Fibroblast of skin of right biceps (primary cell): ENCODE measurements at regions not wholly inside any gene's neighbourhood (a gene's known extent, or its start where the extent isn't known, plus 50 kb on each side); places are given as distances from the start of the nearest gene placed in this dataset.

Experiments
- DNase-seq: peaks from one replicate; pipeline ENCODE4 v3.0.0-alpha.2; 2013

DNA sequence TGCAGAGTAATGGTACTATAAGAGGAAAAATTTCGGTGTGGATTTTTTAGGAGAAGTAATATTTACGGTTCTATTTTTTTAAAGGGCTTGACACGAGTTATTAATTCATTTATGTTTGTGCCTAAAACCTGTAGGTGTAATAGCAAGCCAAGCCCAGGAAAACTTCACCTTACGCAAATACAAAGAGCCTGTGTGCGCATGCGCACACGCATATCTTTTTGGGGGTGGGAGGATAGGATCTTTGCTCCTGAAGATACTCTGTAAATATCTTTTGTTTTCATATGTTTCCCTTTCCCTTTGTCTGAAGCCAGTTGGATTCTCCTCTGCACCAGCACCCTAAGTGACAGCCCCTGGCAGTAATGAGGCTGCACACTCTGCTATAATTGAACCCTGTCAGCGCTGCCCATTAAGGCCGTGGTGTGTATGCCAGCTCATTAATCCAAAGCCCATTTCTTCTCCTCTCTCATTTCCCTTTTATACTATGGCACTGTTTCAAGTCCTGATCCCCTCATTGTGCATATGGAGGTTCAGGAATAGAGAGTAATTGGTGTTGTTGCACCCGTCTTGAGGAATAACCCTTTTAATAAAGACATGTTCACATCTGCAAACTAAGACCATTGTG lies 327.2 kb upstream of the E2F7 start:
- DNase-seq, result no peak

DNA sequence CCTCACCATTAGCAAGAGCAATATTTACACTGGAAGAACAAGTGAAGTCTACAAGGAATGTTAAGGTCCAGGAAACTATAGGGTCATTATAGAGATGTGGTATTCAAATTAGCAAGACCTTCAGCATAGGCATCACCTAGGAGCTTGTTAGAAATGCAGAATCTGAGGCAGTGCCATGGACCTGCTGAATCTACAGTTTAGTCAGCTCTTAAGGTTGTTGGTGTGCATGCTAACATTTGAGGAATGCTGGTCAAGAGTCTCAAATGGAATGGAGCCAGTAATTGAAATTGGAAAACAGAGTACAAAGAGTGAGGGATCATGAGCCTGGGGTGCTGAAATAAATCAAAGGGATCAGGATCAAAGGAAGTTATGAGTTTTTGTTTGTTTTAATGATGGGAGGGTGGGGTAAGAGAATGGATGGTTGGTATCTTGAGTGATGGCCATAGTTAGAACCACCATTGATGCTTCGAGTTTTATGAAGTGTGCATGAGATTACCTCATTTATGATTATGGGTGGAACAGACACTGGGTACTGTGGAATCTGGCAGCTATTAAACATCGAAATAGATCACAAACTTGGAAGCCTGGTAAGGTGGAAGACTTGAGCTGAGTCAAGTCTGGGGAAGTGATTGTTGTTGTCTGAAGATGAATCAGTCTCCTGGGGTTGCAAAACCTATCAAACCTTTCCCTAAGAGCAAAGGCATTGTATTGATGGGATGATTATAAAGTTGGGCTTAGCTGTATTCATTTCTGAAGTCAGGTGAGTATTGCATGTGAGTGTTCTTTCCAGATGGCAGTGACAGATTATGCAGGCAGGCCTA lies 323.3 kb upstream of the E2F7 start:
- DNase-seq, result no peak

DNA sequence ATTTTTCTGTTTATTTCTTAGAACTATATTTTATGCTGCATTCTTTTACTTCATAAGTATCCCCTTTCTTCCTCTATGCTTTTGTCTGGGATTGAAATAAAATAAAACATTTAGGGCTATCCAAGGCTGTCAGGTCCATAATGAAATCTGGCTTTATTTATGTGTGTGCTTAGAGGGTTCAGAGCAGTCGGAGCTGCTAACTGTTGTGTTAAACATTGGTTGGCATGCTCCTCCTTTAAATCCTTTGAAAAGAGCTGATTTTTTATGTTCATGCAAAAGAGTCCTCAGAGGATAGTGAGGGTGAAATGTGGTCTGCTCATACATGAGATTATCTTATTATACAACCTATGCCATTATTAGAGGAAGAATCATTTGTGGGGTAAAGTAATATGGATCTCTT lies 322.3 kb upstream of the E2F7 start:
- DNase-seq, result no peak

DNA sequence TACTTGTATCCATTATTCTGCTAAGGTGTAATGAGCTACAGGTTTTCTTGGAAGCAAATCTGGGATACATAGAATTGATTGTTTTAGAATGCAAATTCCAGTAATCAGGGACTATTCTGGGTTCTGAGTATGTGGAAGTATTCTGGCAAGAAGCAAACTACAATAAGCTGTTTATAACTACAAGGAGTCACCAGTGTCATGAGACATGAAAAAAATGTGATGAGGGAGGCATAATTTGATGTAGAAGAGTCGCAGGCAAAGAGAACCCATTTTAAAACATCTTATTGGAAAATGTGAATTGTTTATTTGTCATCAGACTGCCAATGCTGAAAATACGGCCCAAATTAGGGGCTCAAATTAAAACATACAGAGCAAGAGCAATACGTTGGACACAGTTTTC lies 321.8 kb upstream of the E2F7 start:
- DNase-seq, result no peak

DNA sequence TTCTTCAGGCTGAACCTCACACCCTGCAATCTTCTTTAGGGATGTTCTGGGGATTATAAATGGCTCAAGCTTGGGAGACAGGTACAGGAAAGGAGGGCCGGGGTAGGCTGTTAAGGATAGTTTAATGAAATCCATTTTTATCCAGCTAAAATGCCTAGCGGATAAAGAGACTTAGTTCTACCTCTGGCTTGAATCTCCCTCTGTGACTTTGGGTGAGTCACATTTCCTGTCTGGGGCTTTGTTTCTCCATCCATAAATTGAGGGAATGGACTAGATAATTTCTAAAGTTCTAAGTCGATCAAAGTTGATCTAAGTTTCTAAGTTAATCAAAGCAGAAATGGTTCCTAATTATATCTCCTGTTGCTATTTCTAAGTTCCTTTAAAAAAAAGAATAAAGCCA lies 319.6 kb upstream of the E2F7 start:
- no peak for DNase-seq

DNA sequence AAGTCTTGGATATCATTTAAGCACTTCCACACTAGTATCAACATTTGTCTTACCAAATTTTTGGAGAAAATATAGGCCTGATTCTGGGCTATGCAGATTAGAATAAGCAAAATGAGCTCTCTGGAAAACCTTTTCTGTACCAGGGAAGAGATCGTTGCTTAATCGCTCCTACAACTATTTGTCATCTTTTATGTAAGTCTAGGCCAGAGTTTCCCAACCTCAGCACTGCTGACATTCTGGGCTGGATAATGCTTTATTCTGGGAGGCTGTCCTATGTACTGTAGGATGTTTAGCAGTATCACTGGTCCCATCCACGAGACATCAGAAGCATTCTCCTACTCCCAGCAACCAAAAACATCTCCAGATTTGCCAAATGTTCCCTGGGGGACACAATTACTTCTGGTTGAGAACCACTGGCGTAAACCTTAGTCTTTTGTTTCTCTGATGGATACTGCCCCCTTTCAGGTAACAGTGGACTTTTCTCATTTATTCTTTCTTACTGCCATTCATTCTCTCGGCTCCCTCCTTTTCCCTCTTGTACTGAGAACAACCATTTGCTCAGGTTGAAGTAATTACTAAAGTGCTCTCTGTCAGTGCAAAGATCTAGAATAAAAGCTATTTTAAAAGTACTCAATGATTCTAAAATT lies 316.9 kb upstream of the E2F7 start:
- no peak for DNase-seq

DNA sequence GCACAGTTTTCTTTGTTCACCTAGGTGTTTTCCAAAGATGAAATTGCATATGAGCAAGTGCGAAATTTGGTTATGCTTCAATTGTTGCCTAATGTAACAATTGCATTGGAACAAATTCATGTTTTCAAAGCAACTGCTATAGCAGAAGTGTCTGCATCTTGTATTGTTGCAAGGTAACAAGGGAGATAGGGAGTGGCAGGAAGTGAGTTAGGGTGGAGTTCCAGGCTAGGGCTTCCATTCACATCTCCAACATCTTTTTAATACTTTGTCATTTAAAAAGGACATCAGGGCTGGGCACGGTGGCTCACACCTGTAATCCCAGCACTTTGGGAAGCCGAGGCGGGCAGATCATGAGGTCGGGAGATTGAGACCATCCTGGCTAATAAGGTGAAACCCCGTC lies 312.3 kb upstream of the E2F7 start:
- no peak for DNase-seq

DNA sequence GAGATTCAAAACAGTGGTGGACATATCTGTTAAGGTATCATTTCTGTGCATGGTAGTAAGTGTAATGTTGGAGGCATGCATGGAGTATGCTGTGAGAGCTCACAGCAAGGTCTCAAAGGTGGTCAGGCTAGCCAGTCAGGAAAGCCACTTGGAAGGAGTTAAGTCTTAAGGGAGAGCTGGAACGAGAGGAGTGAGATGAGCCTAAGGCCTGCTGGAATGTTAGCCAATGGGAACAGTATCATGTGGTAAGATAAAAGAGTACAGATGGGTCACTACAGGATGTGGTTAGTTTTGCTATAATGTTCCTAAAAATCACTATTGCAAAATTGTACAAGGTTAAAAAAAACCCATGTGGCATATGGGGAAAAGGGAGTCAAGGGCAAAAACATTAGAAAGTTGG lies 311.7 kb upstream of the E2F7 start:
- DNase-seq, result peak; percentile 67

DNA sequence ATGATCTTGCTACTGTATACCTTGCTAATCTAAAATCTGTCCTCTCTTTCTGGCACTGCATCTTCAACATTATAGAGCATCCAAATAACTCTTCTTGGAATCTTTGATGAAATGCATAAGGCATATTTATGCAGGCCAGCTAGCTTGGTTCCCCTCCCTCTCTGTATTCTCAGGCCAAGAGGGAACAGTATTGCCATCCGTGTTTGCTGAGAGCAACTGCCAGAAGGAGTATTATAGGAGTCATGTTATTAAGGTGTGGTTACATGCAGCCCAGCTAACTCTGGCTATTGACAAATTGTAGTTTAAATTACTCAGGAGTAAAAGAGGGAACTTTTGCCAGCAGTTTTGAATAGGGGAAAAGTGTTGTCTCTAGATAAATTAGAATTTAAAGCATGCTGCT lies 309.3 kb upstream of the E2F7 start:
- DNase-seq, result no peak

DNA sequence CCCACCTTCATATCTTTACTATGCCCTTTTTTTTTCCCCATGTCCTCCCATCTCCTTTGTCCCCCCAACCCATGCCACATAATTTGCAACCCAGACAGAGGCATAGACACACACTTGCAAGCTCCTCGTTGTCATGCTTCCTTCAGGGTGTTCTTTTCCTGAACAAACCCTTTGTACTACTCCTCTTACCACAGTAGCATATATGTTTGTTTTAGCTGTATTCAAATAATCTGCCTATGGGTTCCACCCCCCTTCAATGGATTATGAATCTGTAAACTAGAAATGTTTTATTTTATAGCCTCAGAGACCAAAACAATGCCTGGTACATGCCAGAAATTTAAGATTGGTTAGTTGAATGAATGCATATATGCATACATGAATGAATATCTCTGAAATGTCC lies 307.1 kb upstream of the E2F7 start:
- DNase-seq, result no peak

DNA sequence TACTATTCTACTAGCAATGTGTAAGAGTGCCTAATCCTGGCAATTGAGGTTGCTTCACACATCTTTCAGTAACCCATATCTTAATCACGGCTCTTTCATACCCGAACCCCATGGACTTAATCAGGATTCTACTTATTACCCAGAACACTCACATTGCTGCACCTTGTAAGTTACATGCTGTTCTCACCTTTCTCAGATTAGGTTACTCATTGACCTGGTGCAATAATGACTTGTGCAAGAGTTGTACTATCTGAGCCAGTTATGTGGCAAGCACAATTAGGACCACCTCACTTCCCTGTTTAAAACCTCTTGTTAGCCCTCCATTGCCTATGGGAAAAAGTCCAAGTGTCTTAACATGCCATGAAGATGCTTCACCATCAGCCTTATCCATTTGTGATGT lies 306.7 kb upstream of the E2F7 start:
- no peak for DNase-seq

DNA sequence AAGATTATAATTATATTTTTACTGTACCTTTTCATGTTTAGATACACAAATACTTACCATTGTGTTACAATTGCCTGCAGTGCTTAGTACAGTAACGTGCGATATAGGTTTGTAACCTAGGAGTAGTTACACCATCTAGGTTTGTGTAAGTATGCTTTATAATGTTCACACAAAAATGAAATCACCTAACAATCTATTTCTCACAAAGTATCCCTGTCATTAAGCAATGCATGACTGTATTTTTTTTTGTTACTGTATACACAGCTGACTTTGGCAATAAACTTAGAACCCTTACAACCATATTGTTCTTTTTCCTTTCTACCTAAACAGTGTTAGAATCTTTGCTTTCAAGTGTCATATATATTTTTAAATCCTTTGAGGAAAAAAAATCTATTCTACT lies 303.0 kb upstream of the E2F7 start:
- no peak for DNase-seq

DNA sequence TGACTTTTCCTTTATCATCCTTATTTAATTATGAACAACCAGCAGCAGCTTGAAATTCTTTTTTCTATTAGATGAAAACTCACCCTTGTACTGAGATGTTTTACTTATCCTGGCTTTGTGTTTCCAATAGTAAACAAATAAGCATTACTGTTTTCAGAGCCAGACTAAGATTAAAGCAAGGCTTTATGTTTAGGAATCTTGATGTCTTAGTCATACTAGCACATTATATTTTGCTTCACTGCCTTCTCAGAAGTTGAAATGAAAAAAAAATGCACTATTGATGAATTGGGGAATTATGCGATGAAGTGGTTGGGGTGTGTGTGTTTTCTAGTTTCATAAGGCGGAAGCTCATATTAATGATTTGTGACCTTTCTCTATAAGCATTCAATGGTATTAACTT lies 301.2 kb upstream of the E2F7 start:
- no peak for DNase-seq

DNA sequence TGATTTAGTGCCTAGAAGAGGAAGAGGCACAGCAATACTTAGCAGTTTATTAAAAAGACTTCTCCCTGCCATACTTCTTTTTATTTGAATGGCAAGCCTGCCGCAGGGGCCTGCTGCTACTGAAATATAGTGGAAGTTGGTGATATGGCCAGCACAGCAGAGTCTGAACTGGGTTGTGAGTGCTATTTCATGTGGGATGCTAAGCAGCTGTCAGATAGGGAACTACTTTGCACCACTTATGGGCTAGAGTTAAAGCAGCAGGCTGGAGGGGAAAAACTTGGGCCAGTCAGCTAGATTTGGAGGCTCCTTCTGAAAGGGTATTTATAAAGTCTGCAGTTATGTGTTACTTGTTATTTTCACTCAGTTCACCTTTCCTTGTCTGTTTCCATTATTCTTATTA lies 299.0 kb upstream of the E2F7 start:
- DNase-seq, result no peak

DNA sequence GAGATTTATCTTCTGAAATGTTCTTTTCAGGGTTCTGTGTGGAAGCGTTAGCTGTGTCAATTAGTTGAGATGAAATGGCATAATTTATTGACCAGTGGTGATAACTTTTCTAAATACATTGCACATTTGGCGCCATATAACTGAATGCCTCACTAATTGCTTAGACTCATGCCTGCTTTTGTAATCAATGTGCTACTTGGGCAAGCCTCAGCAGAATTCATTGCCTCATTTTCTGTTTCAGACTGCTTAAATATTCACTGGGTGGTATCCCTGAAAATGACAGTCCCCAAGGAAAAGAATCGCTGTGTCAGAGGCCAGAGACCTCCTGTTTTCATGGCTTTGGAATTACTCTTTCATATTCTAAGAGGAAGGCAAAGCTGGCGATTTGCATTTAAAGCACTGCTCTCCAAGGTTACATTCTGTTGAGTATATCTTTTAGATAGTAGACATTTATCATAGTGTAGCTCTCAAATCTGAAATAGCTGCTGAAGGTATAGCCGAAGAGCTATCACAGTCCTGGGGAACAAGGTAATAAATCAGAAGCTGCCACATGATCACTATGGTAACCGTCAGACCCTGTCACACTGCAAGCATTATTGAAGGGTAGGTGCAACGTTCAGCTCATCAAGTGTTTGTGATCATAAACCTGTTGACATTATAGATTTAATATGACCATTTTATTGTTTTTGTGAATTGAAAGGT lies 297.3 kb upstream of the E2F7 start:
- no peak for DNase-seq

DNA sequence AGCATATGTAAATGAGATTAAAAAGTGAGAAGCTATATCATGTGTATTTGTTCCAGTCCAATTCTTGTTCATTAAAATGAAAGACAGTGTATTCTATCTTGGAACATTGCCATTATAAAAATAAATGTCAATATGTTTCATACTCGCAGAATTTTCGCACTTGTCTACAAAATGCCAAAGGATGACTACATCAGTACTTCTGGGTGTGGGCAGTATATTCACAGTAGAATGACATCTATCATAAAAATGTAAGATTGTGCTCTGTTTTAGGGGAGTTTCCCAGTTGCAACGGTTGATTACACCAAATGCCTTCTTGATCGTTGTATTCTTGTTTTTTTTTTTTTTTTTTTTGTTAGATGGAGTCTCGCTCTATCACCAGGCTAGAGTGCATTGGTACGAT lies 292.3 kb upstream of the E2F7 start:
- peak; percentile 8 for DNase-seq

DNA sequence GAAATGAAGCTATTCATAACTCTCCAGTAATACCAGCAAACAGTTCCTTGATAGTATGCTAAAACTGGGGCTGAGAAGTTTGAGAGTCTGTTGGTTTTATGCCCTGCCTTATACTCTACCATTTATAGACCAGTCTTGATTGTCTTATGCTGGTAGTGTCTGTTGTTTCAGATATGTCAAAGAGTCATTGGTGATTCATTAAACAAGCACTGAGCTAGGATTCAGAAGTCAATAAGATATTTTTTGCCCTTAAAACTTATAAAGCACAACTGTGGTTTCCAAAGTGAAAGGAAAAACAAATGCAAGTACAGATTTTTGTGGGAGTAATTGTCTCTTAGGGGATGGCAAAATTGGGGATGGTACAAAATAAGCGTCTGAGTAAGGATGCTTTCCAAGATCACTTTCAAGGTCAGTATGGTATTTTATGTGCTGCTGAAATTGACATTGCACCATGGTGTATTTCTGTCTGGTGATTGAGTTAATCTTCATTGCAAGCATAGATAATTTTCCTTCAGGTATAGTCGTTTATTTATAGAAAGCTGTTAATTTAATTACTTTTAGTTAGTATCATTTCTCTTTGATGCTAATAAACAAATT lies 289.5 kb upstream of the E2F7 start:
- DNase-seq, result peak; percentile 35

DNA sequence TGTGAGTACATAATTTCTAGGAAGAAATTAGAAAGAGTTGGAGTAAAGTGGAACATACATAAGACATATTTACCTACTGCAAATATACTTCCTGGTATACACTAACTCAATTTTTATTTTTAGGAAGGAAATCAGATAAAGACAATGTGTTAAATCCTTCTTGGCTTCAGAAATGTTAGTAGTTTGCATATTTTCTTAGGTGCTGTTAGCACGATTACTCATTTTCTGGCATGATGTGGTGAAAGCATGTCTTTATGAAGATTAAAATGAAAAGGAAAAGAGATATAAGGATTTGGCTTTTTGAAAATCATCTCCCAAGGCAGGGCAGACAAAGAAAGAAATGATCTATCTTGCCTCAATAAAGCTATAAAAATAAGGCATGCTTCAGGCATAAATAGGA lies 287.6 kb upstream of the E2F7 start:
- DNase-seq, result peak; percentile 67

DNA sequence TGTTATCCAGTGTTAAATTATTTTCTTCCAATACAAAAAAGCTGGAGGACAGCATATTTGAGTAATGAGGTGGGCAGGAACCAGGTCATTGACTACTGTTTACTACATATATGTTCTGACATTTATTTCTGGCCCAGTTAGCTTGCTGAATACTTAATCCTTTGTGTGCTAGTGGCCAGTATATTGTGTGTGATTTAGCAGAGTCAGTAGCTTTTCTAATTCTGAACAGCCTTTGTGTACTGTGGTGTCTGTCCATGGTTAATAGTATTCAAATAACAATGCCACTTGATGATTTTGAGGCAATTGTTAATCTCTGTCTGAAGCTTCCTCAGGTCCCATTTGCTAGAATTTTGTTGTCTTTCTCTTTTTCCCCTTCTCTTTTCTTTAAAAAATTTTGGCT lies 286.5 kb upstream of the E2F7 start:
- DNase-seq, result no peak

DNA sequence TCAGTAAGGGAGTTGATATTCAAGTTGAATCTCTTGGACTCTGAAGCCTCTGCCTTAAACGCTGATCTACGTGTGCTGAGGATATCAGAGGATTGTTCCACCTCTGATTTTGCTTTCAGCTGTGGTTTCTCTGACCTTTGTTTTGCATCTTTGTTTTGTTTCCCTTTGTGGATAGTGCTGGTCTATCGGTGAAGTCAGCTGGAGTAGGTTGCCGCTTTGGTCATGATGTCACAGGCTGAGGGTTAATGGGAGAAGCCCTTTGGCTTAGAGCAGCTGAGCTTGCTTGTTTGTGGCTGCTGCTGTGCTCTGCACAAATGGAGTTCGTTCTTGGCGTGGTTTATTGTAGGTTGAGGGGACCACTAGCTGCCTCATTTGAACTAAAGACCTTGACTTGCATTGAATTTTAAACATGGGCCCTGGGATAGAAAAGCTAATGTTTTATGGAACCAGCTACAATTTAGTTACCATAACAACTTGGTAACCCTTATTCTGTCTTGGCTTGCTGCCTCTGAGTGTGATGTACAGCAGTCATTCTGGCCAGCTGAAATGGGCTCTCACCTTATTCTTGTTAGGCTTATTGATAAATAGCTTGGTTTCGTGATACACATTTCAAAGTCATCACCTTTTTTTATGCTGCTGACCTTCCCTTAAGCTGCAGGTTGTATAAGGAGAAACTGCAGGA lies 284.5 kb upstream of the E2F7 start:
- no peak for DNase-seq

DNA sequence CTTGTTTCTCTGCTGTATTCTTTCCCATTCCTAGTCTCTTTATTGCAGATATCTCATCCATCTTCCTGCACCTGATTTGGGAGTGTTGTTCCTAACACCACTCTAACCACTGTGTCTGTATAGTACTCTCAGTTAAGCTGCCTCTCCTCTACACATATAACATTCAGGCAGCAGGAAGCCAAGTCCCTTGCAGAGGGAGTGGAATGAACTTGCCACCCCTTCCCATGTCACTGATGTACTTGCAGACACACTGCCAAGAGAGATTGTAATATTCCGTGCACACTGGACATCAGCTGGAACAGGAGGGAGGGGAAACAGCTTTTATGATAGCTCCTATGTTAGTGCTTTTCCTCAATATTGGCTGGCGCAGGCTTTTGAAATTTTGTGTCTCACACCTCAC lies 281.6 kb upstream of the E2F7 start:
- DNase-seq, result no peak

DNA sequence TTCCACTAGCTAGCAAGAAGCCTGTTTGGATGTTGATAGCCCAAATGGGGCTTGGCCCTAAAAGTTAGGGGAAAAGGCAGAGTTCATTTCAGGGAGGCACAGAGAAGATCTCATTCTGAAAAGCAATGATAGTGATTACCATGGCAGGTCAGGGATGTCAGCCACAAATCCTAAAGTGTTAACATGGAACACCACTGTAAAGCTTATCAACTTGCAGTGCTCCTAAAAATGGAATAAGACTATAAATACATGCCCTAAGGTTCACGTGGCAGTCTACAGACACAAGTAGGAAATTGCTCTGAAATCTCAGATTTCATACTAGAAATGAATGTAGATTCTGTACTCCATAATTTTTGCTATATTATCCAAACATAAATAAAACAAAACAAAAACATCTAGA lies 280.0 kb upstream of the E2F7 start:
- no peak for DNase-seq

DNA sequence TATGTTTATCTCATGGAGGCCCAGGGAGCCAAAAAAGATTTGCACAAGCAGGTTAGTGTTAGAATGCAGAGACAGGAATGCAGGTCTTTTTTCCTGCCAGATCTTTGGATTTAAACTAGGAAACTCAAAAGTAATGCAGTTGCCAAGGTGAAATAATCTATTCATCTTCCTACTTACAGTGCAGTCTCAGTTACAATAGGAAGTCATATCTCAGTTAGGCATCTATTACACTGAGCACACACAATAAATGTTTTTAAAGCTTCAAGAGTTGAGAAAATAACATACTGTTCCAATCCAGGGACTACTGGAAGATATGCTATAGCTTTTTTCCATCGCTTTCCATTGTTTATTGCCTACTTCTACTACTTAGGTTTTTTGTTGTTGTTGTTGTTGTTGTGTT lies 279.3 kb upstream of the E2F7 start:
- no peak for DNase-seq
